Upper lobe of left lung (tissue), 6 donors: ENCODE measurements at regions not wholly inside any gene's neighbourhood (a gene's known extent, or its start where the extent isn't known, plus 50 kb on each side); places are given as distances from the start of the nearest gene placed in this dataset.
"Not testable (repeated sequence)": the region's sequence is repeated elsewhere in the genome, so short reads cannot be mapped to it uniquely, and the experiment has no call there.

Source experiments
- ATAC-seq, 2 donors: fragments of 200-7000 bp; cut with Tn5 transposase; one replicate each; pipeline ENCODE4 v1.9.1; 2022; ENCODE audit warnings: mild to moderate bottlenecking in 2 of 2, moderate library complexity in 2 of 2; ENCODE audit not compliant: low FRiP score in 2 of 2
- DNase-seq, 2 donors: peaks; one replicate each; pipeline ENCODE4 v3.0.0-alpha.2; 2019 to 2020
- H3K27ac ChIP-seq, 4 donors: fragments of 200-600 bp; sonication (generic); one replicate each; pipeline ENCODE4 v1.5.1; 2016 to 2019
- H3K27me3 ChIP-seq, 4 donors: fragments of 200-600 bp; sonication (generic); one replicate each; pipeline ENCODE4 v1.5.1; 2017 to 2019
- H3K36me3 ChIP-seq, 4 donors: fragments of 200-600 bp; sonication (generic); one replicate each; pipeline ENCODE4 v1.5.1; 2016 to 2019
- H3K4me1 ChIP-seq, 4 donors: fragments of 200-600 bp; sonication (generic); one replicate each; pipeline ENCODE4 v1.5.1; 2018 to 2019
- H3K4me3 ChIP-seq, 4 donors: fragments of 200-600 bp; sonication (generic); one replicate each; pipeline ENCODE4 v1.5.1; 2017 to 2019; ENCODE audit warnings: mild to moderate bottlenecking in 2 of 4, moderate library complexity in 1 of 4
- H3K9me3 ChIP-seq, 4 donors: fragments of 200-600 bp; sonication (generic); one replicate each; pipeline ENCODE4 v1.5.1; 2018 to 2019
- EP300 ChIP-seq, 4 donors: sonication (generic); formaldehyde crosslinking; IDR thresholded peaks; one replicate each; pipeline ENCODE4 v1.5.1; 2017; ENCODE audit warnings: antibody characterized with exemption in 4 of 4, control low read depth in 2 of 4
- POLR2A ChIP-seq, 4 donors: fragments of 450-650 bp; IDR thresholded peaks; one replicate each; pipeline ENCODE4 v1.5.1; 2016 to 2017; ENCODE audit warnings: antibody characterized with exemption in 4 of 4, mild to moderate bottlenecking in 2 of 4
- POLR2AphosphoS5 ChIP-seq, 2 donors: sonication (generic); formaldehyde crosslinking; IDR thresholded peaks; one replicate each; pipeline ENCODE4 v1.5.1; 2017; ENCODE audit warnings: antibody characterized with exemption in 2 of 2
- WGBS, 2 donors: methylation state at CpG; one replicate each; pipeline ENCODE4 v1.1.5; 2017 to 2018; 5-methylcytosine and 5-hydroxymethylcytosine counted together
- TF ChIP-seq, protein P1 (sequence below), 6 experiments: fragments of 450-650 bp in 4 of 6; fragments of 200-600 bp in 2 of 6; sonication (generic) in 2 of 6; IDR thresholded peaks; one replicate each; pipeline ENCODE4 v1.5.1; 2016 to 2019; ENCODE audit warnings: antibody characterized with exemption in 6 of 6
- donor health status: DM: no; HTN: no; CAD: no; lungs with moderate emphysema.
- donor health status: DM: no; HTN: yes; CAD: no; lungs with severe emphysema.

DNA sequence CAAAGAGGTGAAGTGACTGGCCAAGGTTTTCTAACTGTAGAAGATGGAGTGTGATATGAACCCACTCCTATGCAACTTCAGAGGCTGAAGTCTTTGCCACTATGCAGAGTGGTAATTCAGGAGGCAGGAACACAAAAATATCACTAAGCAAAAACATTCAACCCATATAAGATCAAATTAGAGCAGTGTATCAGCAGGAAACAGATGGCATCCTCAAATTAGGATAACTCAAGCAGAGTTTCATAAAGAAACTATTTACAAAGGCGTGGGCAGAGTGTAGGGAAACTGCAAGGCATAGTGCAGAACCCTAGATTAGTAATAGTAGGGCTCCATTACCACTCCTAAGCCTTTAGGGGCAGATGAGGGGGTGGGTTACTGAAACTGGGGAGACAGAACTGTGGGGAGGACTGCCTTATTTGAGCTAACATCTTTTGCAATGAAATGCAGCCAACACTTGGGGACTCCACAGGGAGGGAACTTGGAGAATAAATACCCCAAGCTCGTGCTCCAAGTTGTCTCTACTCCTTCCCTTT lies 72.2 kb downstream of the PTTG1 start:
- no peaks in the 10 kb centered on the region for H3K36me3 ChIP-seq
- no peaks in the 10 kb centered on the region for H3K4me1 ChIP-seq
- TF ChIP-seq EP300 (IDR thresholded peaks at IDR 0.05) (no peak), POLR2AphosphoS5 (IDR thresholded peaks at IDR 0.05) (no peak), POLR2A (IDR thresholded peaks at IDR 0.05) (no peak)
- TF ChIP-seq, protein P1, sequence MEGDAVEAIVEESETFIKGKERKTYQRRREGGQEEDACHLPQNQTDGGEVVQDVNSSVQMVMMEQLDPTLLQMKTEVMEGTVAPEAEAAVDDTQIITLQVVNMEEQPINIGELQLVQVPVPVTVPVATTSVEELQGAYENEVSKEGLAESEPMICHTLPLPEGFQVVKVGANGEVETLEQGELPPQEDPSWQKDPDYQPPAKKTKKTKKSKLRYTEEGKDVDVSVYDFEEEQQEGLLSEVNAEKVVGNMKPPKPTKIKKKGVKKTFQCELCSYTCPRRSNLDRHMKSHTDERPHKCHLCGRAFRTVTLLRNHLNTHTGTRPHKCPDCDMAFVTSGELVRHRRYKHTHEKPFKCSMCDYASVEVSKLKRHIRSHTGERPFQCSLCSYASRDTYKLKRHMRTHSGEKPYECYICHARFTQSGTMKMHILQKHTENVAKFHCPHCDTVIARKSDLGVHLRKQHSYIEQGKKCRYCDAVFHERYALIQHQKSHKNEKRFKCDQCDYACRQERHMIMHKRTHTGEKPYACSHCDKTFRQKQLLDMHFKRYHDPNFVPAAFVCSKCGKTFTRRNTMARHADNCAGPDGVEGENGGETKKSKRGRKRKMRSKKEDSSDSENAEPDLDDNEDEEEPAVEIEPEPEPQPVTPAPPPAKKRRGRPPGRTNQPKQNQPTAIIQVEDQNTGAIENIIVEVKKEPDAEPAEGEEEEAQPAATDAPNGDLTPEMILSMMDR (IDR thresholded peaks at IDR 0.05), result no peak
- DNase-seq, result no peak
- H3K4me3 ChIP-seq, result no peak overlapping the region
- whole genome bisulfite sequencing, 2 donors, result 53 to 58% methylated on average over 2 of the region's 2 CpGs
- ATAC-seq, result no peak
- H3K27me3 ChIP-seq, result no peaks in the 10 kb centered on the region
- no peaks in the 10 kb centered on the region for H3K9me3 ChIP-seq
- H3K27ac ChIP-seq, result no peak overlapping the region

DNA sequence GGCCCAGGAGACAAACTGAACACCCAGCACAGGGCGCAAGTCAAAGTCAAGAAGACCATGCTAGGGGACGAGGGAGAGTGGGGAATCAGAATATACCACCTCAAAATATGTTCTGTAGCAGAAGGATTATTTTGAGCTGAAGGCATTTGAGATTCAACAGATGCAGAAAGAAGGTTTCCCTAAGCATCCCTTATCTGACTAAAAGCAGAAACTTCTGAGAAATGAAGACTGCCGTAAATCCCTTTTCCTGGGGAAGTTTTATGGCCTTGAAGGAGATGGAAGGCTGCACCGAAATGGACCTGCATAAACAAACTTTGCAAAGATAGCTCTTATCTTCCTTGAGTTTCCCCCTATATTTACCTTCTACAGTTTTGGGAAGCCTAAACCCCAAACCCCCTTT lies 72.8 kb downstream of the PTTG1 start:
- ATAC-seq (no peak), DNase-seq (no peak)
- WGBS, 2 donors, result 80 to 83% methylated on average over 4 of the region's 4 CpGs
- Histone ChIP-seq H3K4me3 (no peak overlapping the region), H3K36me3 (no peaks in the 10 kb centered on the region), H3K4me1 (no peaks in the 10 kb centered on the region), H3K27me3 (no peaks in the 10 kb centered on the region), H3K27ac (no peak overlapping the region), H3K9me3 (no peaks in the 10 kb centered on the region)
- TF ChIP-seq POLR2A (IDR thresholded peaks at IDR 0.05), result no peak
- TF ChIP-seq, protein P1 (IDR thresholded peaks at IDR 0.05), result no peak
- TF ChIP-seq POLR2AphosphoS5 (IDR thresholded peaks at IDR 0.05), result no peak
- no peak for TF ChIP-seq EP300 (IDR thresholded peaks at IDR 0.05)

DNA sequence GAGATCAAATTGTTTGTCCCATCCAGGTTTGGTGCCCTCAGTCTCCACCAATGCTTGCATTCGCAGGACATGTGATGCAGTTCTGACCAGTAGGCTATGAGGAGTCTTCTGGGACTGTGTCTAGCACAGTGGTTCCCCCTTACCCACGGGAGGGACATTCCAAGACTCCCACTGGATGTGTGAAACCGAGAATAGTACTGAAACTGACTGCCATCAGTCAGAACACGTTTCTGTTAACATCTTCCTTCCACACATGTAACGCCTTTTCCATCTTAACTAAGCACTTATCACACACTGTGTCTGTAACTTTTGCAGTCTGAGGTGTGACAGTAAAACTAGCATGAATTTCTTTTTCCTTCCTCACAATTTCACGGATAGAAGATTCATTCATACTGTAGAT lies 74.7 kb downstream of the PTTG1 start:
- WGBS, 2 donors, result 71 to 73% methylated on average over 6 of the region's 6 CpGs
- no peaks in the 10 kb centered on the region for H3K4me1 ChIP-seq
- no peak overlapping the region for H3K27ac ChIP-seq
- H3K36me3 ChIP-seq, result no peaks in the 10 kb centered on the region
- TF ChIP-seq, protein P1 (IDR thresholded peaks at IDR 0.05), result no peak
- TF ChIP-seq POLR2AphosphoS5 (IDR thresholded peaks at IDR 0.05), result no peak
- TF ChIP-seq POLR2A (IDR thresholded peaks at IDR 0.05), result no peak
- no peak for TF ChIP-seq EP300 (IDR thresholded peaks at IDR 0.05)
- DNase-seq, result no peak
- no peak overlapping the region for H3K4me3 ChIP-seq
- H3K9me3 ChIP-seq, result no peaks in the 10 kb centered on the region
- no peak for ATAC-seq
- H3K27me3 ChIP-seq, result no peaks in the 10 kb centered on the region

DNA sequence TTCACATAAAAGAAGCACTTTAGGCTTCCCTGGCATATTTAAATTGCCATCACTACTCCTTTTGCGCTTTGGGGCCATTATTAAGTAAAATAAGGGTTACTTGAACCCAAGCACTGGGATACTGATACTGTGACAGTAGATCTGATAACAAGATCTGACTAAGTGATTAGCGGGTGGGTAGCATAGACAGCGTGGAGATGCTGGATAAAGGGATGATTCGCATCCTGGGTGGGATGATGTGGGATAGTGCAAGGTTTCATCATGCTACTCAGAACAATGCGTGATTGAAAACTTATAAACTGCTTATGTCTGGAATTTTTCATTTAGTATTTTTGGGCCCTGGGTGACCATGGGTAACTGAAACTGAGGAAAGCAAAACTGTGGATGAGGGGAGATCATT lies 75.1 kb downstream of the PTTG1 start:
- no peak for ATAC-seq
- 91 to 96% methylated on average over 5 of the region's 5 CpGs for WGBS, 2 donors

DNA sequence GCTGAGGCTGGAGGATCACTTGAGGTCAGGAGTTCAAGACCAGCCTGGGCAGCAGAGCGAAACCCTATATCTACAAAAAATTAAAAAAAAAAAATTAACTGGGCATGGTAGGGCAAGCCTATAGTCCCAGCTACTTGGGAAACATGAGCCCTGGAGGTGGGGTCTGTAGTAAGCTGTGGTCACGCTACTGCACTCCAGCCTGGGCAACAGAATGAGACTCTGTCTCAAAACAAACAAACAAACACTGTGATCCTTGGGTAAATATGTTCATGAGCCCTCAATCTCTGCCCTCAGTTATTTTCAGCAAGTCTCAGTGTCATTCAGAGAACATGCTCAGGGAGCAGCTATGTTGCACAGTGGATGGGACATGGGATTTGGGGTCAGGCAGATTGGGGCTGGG lies 76.2 kb downstream of the PTTG1 start:
- DNase-seq, result no peak
- Histone ChIP-seq H3K27ac (no peak overlapping the region), H3K36me3 (no peaks in the 10 kb centered on the region), H3K9me3 (no peaks in the 10 kb centered on the region), H3K4me1 (no peaks in the 10 kb centered on the region), H3K4me3 (no peak overlapping the region), H3K27me3 (no peaks in the 10 kb centered on the region)
- TF ChIP-seq POLR2AphosphoS5 (IDR thresholded peaks at IDR 0.05) (no peak), EP300 (IDR thresholded peaks at IDR 0.05) (no peak), POLR2A (IDR thresholded peaks at IDR 0.05) (no peak)
- TF ChIP-seq, protein P1 (IDR thresholded peaks at IDR 0.05), result no peak
- no peak for ATAC-seq
- WGBS, 2 donors, result 93 to 94% methylated on average over 2 of the region's 2 CpGs

More for the DNA sequence above, 75.1 kb downstream of the PTTG1 start:
- TF ChIP-seq, protein P1 (IDR thresholded peaks at IDR 0.05), result no peak
- TF ChIP-seq POLR2A (IDR thresholded peaks at IDR 0.05), result no peak
- no peak for TF ChIP-seq POLR2AphosphoS5 (IDR thresholded peaks at IDR 0.05)
- no peak for TF ChIP-seq EP300 (IDR thresholded peaks at IDR 0.05)
- H3K9me3 ChIP-seq, result no peaks in the 10 kb centered on the region
- H3K27ac ChIP-seq, result no peak overlapping the region
- H3K27me3 ChIP-seq, result no peaks in the 10 kb centered on the region
- no peak overlapping the region for H3K4me3 ChIP-seq
- no peaks in the 10 kb centered on the region for H3K36me3 ChIP-seq
- H3K4me1 ChIP-seq, result no peaks in the 10 kb centered on the region
- no peak for DNase-seq

DNA sequence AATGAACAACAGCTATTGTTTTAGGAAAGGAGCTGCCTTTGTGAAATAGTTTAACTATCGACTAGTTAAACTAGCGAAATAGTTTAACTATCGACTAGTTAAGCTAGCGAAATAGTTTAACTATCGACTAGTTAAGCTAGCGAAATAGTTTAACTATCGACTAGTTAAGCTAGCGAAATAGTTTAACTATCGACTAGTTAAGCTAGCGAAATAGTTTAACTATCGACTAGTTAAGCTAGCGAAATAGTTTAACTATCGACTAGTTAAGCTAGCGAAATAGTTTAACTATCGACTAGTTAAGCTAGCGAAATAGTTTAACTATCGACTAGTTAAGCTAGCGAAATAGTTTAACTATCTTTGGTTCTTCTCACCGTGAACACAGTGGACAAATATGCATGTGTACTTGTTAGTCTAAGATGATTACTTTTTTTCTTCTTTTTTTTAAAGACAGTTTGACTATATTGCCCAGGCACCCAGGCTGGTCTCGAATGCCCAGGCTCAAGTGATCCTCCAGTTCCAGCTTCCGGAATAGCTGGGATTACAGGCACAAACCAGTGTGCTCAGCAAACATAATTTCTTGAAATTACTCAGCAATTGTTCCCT lies 76.9 kb downstream of the PTTG1 start:
- not testable (repeated sequence) for DNase-seq, H3K27me3 ChIP-seq, H3K36me3 ChIP-seq, H3K9me3 ChIP-seq, H3K4me3 ChIP-seq, ATAC-seq, H3K4me1 ChIP-seq, H3K27ac ChIP-seq
- WGBS, 2 donors, result 93 to 94% methylated on average over 16 to 19 of the region's 21 CpGs
